Panc1 (cell line): ENCODE measurements at regions not wholly inside any gene's neighbourhood (a gene's known extent, or its start where the extent isn't known, plus 50 kb on each side); places are given as distances from the start of the nearest gene placed in this dataset.
"Not testable (repeated sequence)": the region's sequence is repeated elsewhere in the genome, so short reads cannot be mapped to it uniquely, and the experiment has no call there.

Experiments used
- CTCF ChIP-seq: fragments of 450-650 bp; IDR thresholded peaks from 2 replicates; pipeline ENCODE4 v1.5.1; 2017; ENCODE audit warnings: mild to moderate bottlenecking
- POLR2AphosphoS5 ChIP-seq: IDR thresholded peaks from 2 replicates; pipeline ENCODE4 v1.6.1; 2012; ENCODE audit warnings: mild to moderate bottlenecking, low read depth, low read length, moderate library complexity
- SIN3A ChIP-seq: IDR thresholded peaks from 2 replicates; pipeline ENCODE4 v1.6.1; 2012; ENCODE audit warnings: low read depth, mild to moderate bottlenecking, low read length, moderate library complexity, borderline replicate concordance; ENCODE audit not compliant: insufficient read depth

GRCh38 chr17:30730837-30731209 is 93.7 kb downstream of the CRLF3 start:
- not testable (repeated sequence) for TF ChIP-seq SIN3A, POLR2AphosphoS5, CTCF
